GM12891 (cell line): ENCODE measurements at regions not wholly inside any gene's neighbourhood (a gene's known extent, or its start where the extent isn't known, plus 50 kb on each side); places are given as distances from the start of the nearest gene placed in this dataset.

Experiments
- DNase-seq: peaks from one replicate; pipeline ENCODE4 v3.0.0; 2011; ENCODE audit warnings: low spot score; ENCODE audit not compliant: insufficient read length
- FAIRE-seq: peaks from 2 replicates; lab custom pipeline; 2011; peaks lifted over from hg19 to GRCh38; lab: Jason Lieb, UNC
- PAX5 ChIP-seq: IDR thresholded peaks from 2 replicates; pipeline ENCODE4 v1.6.1; 2011; ENCODE audit warnings: low read length, moderate library complexity, mild to moderate bottlenecking; ENCODE audit not compliant: insufficient read depth, severe bottlenecking
- POLR2A ChIP-seq: IDR thresholded peaks from 2 replicates; pipeline ENCODE4 v1.6.1; 2011; ENCODE audit warnings: low read depth, low read length, control low read depth
- POLR2AphosphoS5 ChIP-seq: IDR thresholded peaks from 2 replicates; pipeline ENCODE4 v1.6.1; 2011; ENCODE audit warnings: low read depth, low read length, control low read depth
- POU2F2 ChIP-seq: IDR thresholded peaks from 2 replicates; pipeline ENCODE4 v1.6.1; 2011; ENCODE audit warnings: low read depth, mild to moderate bottlenecking, control low read depth, low read length, moderate library complexity
- SPI1 ChIP-seq: IDR thresholded peaks from 2 replicates; pipeline ENCODE4 v1.6.1; 2011; ENCODE audit warnings: low read depth, low read length, control low read depth
- TAF1 ChIP-seq: IDR thresholded peaks from 2 replicates; pipeline ENCODE4 v1.6.1; 2011; ENCODE audit warnings: low read depth, low read length, control low read depth

- DNase-seq (no peak), FAIRE-seq (no peak)
- TF ChIP-seq TAF1 (no peak), POU2F2 (no peak), PAX5 (no peak), POLR2AphosphoS5 (no peak), SPI1 (no peak), POLR2A (no peak)
Measured at GRCh38 chr6:88360203-88360797, 194.2 kb upstream of the CNR1 start.

- no peak for FAIRE-seq
Measured at GRCh38 chr6:88359530-88360202, 193.5 kb upstream of the CNR1 start.

DNA sequence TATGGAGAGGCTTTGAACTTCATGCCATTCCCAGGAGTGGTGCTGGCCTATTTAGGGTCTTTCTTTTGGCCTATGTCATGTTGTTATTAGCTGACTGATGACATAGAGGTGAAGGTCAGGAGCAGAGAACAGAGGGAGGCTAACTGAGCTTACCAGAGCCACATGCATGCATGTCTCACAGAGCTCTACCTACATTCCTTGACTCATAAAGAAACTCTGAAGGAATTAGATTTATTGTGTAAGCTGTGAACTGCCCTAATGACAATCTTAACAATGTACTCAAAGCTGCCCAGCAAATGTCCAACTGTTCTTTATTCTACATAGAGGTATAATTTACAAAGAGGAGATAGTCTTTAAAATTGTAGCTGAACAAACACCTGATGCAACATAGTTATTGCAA lies 192.7 kb upstream of the CNR1 start:
- FAIRE-seq (no peak), DNase-seq (no peak)

More at GRCh38 chr6:88359530-88360202, 193.5 kb upstream of the CNR1 start:
- no peak for DNase-seq
- TF ChIP-seq POU2F2: no peak
- no peak for TF ChIP-seq PAX5
- no peak for TF ChIP-seq SPI1
- no peak for TF ChIP-seq TAF1
- no peak for TF ChIP-seq POLR2A
- no peak for TF ChIP-seq POLR2AphosphoS5

DNA sequence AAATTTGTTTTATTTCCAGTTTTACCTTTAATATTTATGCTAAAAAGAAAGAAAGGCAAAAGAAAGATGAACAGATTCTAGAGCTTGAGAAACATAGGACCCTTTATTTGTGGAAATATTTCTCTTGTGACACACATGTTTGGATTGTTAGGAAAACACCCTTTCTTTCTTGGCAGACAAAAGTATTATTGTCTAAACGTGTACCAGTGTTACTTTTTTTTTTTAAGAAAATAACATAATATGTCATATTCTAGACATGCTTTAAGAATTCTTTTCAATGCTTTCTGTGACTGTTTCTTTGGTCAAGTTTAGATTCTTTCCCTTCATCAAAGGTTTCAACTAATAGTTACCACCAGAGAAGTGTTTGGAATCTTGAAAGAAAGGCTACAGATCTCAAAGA lies 183.4 kb upstream of the CNR1 start:
- FAIRE-seq (no peak), DNase-seq (no peak)
- TF ChIP-seq POLR2A (no peak), POLR2AphosphoS5 (no peak), PAX5 (no peak), SPI1 (no peak), TAF1 (no peak), POU2F2 (no peak)

More for the DNA sequence above, 192.7 kb upstream of the CNR1 start:
- TF ChIP-seq POU2F2 (no peak), POLR2A (no peak), POLR2AphosphoS5 (no peak), TAF1 (no peak), SPI1 (no peak), PAX5 (no peak)

GRCh38 chr6:88342336-88342735 lies 176.2 kb upstream of the CNR1 start:
- no peak for FAIRE-seq
- DNase-seq: no peak
- TF ChIP-seq POLR2AphosphoS5: no peak
- no peak for TF ChIP-seq TAF1
- TF ChIP-seq POLR2A: no peak
- TF ChIP-seq PAX5: no peak
- TF ChIP-seq SPI1: no peak
- TF ChIP-seq POU2F2: no peak

GRCh38 chr6:88339761-88340160 lies 173.6 kb upstream of the CNR1 start:
- TF ChIP-seq POU2F2: no peak
- no peak for TF ChIP-seq TAF1
- no peak for TF ChIP-seq POLR2A
- TF ChIP-seq SPI1: no peak
- no peak for TF ChIP-seq POLR2AphosphoS5
- no peak for TF ChIP-seq PAX5
- DNase-seq: no peak
- FAIRE-seq: no peak

DNA sequence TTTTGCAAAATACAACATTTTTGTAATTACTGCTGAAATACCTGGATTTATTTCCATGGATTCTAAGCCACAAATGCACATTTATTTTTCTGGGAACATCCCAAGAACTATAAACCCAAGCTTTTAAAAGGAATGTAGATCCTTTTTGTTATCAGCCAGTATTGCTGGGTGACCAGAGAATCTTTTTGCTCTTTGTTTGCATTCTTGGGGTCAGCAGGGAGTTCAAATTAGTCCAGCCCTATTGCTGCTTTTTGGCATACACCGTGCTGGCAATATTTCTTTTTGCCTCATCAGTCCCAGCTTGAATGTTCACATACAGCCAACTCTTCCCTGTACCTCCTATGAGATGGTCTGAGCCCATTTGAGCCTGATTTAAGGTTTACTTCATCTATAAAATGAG lies 155.2 kb upstream of the CNR1 start:
- DNase-seq: no peak
- TF ChIP-seq TAF1 (no peak), SPI1 (no peak), POLR2A (no peak), POU2F2 (no peak), POLR2AphosphoS5 (no peak), PAX5 (no peak)
- no peak for FAIRE-seq

- DNase-seq: no peak
- no peak for FAIRE-seq
Measured at GRCh38 chr6:88311561-88311960, 145.4 kb upstream of the CNR1 start.

GRCh38 chr6:88304520-88304919 lies 138.4 kb upstream of the CNR1 start:
- TF ChIP-seq TAF1 (no peak), PAX5 (no peak), POU2F2 (no peak), POLR2AphosphoS5 (no peak), SPI1 (no peak), POLR2A (no peak)
- DNase-seq (no peak), FAIRE-seq (no peak)

More at GRCh38 chr6:88311561-88311960, 145.4 kb upstream of the CNR1 start:
- TF ChIP-seq POU2F2: no peak
- no peak for TF ChIP-seq SPI1
- no peak for TF ChIP-seq TAF1
- no peak for TF ChIP-seq POLR2AphosphoS5
- no peak for TF ChIP-seq POLR2A
- no peak for TF ChIP-seq PAX5
